ENCODE measurements at regions not wholly inside any gene's neighbourhood (a gene's known extent, or its start where the extent isn't known, plus 50 kb on each side); places are given as distances from the start of the nearest gene placed in this dataset.

DNA sequence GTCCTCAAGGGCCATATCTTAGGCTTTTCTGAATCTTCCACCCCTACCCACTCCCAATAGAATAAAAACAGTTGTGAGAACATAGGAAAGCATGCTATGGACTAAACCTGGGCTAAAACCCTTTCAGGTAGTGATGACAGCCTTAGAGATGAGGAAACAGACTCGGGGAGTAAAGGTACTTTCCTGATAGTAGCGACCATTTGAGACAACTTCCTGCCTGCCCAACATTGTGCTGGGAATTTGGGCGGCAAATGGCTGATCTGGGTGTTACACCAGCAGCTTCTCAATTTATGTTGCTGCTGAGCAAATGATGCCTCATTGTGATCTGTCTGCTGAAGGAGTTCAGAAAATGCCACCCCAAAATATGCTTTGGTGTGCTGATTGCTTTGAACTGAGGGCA is 66.6 kb downstream of the TMEM17 start:
- ChIA-PET CTCF (ENCODE audit: low intra/inter-chr PET ratio) (no interaction called here), POLR2A (no interaction called here)
- H2AFZ ChIP-seq (ENCODE audit: low read depth, low read length), result no peak overlapping the region
- FAIRE-seq, result no peak
- H4K20me1 ChIP-seq (replicated peaks; ENCODE audit: control insufficient read depth, insufficient read depth, low read length), result no peaks in the 10 kb centered on the region
- H3K4me2 ChIP-seq (ENCODE audit: insufficient read depth, low read length), result no peak overlapping the region
- H3K79me2 ChIP-seq (ENCODE audit: control insufficient read depth, insufficient read depth, low read length), result no peaks in the 10 kb centered on the region
- no peak overlapping the region for H3K4me3 ChIP-seq
- no peaks in the 10 kb centered on the region for H3K9me3 ChIP-seq (replicated peaks; ENCODE audit: control insufficient read depth, insufficient read depth, low read depth, low read length)
- BruUV-seq (replicated peaks), result no TSS peak
- peaks cover 0 to 18% of the 10 kb centered on the region in 2 experiments; a peak in 1 of 5 replicates for H3K27me3 ChIP-seq (ENCODE audit: control insufficient read depth in 2 of 2, insufficient read depth in 2 of 2, low read length in 2 of 2)
- no peaks in the 10 kb centered on the region for H3K36me3 ChIP-seq (ENCODE audit: control insufficient read depth, insufficient read depth, low read length)
- DNase-seq (ENCODE audit: extremely low read depth in 1 of 4, low spot score in 3 of 4), result no peak
- TF ChIP-seq POLR2H (tag; IDR thresholded peaks at IDR 0.05; ENCODE audit: low read depth), result no peak
- TF ChIP-seq MAZ (CRISPR knock-in tag; conservative IDR thresholded peaks at IDR 0.05 in 1 of 2, IDR thresholded peaks at IDR 0.05 in 1 of 2), result no peak
- intact Hi-C loops (cut with micrococcal nuclease) (no loop called here), in situ Hi-C loops (cut with MboI) (no loop called here)
- H3K4me1 ChIP-seq (replicated peaks in 1 of 2; ENCODE audit: control insufficient read depth in 2 of 2, insufficient read depth in 2 of 2, low read length in 2 of 2), result no peaks in the 10 kb centered on the region; a peak in 1 of 5 replicates
- no peak overlapping the region for H3K9ac ChIP-seq (ENCODE audit: insufficient read depth in 1 of 2, low read depth in 2 of 2, low read length in 2 of 2)
- no peak for ATAC-seq
- no peaks in the 10 kb centered on the region for H3K9me1 ChIP-seq (ENCODE audit: control insufficient read depth, insufficient read depth, low read length)
- 5% methylated on average over 3 of the region's 3 CpGs for WGBS (ENCODE audit: insufficient coverage, low coverage, missing lambda C conversion rate)
- H3K27ac ChIP-seq (ENCODE audit: extremely low read depth, low read depth, low read length), result no peak overlapping the region

DNA sequence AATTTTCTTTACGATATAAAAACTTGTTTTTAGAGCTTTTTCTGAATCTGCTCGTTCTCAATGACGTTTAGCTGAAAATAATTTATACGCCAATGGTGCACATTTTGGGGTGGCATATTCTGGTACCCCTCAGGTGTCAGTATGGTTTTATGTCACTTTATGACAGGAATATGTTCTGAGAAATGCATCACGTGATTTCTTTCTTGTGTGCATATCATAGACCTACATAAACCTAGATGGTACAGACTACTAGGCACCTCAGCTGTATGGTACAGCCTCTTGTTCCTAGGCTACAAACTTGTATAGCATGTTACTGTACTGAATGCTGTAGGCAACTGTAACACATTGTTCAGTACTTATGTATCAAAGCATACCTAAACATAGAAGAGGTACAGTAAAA is 68.2 kb downstream of the TMEM17 start:
- Histone ChIP-seq H3K27me3 (ENCODE audit: control insufficient read depth in 2 of 2, insufficient read depth in 2 of 2, low read length in 2 of 2) (peaks cover 0 to 12% of the 10 kb centered on the region in 2 experiments; a peak in 1 of 5 replicates), H3K4me2 (ENCODE audit: insufficient read depth, low read length) (no peak overlapping the region), H2AFZ (ENCODE audit: low read depth, low read length) (no peak overlapping the region), H3K36me3 (ENCODE audit: control insufficient read depth, insufficient read depth, low read length) (no peaks in the 10 kb centered on the region), H3K9ac (ENCODE audit: insufficient read depth in 1 of 2, low read depth in 2 of 2, low read length in 2 of 2) (no peak overlapping the region), H3K4me3 (no peak overlapping the region), H3K27ac (ENCODE audit: extremely low read depth, low read depth, low read length) (no peak overlapping the region), H3K79me2 (ENCODE audit: control insufficient read depth, insufficient read depth, low read length) (no peaks in the 10 kb centered on the region), H3K9me3 (replicated peaks; ENCODE audit: control insufficient read depth, insufficient read depth, low read depth, low read length) (no peaks in the 10 kb centered on the region), H3K4me1 (replicated peaks in 1 of 2; ENCODE audit: control insufficient read depth in 2 of 2, insufficient read depth in 2 of 2, low read length in 2 of 2) (no peaks in the 10 kb centered on the region), H3K9me1 (ENCODE audit: control insufficient read depth, insufficient read depth, low read length) (no peaks in the 10 kb centered on the region), H4K20me1 (replicated peaks; ENCODE audit: control insufficient read depth, insufficient read depth, low read length) (no peaks in the 10 kb centered on the region)
- POLR2A ChIA-PET, result no interaction called here
- CTCF ChIA-PET (ENCODE audit: low intra/inter-chr PET ratio), result no interaction called here
- DNase-seq (ENCODE audit: extremely low read depth in 1 of 4, low spot score in 3 of 4), result no peak
- no peak for ATAC-seq
- peak; percentile 42 for FAIRE-seq
- no TSS peak for BruUV-seq (replicated peaks)
- intact Hi-C loops (cut with micrococcal nuclease), result no loop called here
- 13% methylated on average over 5 of the region's 5 CpGs for WGBS (ENCODE audit: insufficient coverage, low coverage, missing lambda C conversion rate)
- in situ Hi-C loops (cut with MboI), result no loop called here
- TF ChIP-seq PHF20 (IDR thresholded peaks at IDR 0.05; ENCODE audit: partially characterized antibody) (no peak), PTBP1 (IDR thresholded peaks at IDR 0.05; ENCODE audit: low read depth, low read length) (no peak), CHCHD3 (CRISPR knock-in tag; IDR thresholded peaks at IDR 0.05) (no peak), ZC3H11A (IDR thresholded peaks at IDR 0.05; ENCODE audit: low read depth, low read length) (no peak), BRD4 (IDR thresholded peaks at IDR 0.05) (no peak), CREBBP (IDR thresholded peaks at IDR 0.05; ENCODE audit: low read depth, low read length) (no peak), ZNF239 (CRISPR knock-in tag; IDR thresholded peaks at IDR 0.05) (no peak), GTF2A2 (tag; IDR thresholded peaks at IDR 0.05) (no peak), CC2D1A (IDR thresholded peaks at IDR 0.05) (no peak), MEF2A (IDR thresholded peaks at IDR 0.05; ENCODE audit: control insufficient read depth, low read depth, low read length) (no peak), TOE1 (IDR thresholded peaks at IDR 0.05; ENCODE audit: borderline replicate concordance) (peak; percentile 38; the same call in 1 of the 2 replicates), TOE1 (CRISPR knock-in tag; IDR thresholded peaks at IDR 0.05; ENCODE audit: borderline replicate concordance, low read depth) (no peak), SMAD2 (IDR thresholded peaks at IDR 0.05; ENCODE audit: low read depth, low read length) (no peak), ZNF282 (CRISPR knock-in tag; IDR thresholded peaks at IDR 0.05) (no peak)
- TF ChIP-seq, protein P1, sequence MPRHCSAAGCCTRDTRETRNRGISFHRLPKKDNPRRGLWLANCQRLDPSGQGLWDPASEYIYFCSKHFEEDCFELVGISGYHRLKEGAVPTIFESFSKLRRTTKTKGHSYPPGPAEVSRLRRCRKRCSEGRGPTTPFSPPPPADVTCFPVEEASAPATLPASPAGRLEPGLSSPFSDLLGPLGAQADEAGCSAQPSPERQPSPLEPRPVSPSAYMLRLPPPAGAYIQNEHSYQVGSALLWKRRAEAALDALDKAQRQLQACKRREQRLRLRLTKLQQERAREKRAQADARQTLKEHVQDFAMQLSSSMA (CRISPR knock-in tag; IDR thresholded peaks at IDR 0.05), result no peak
- TF ChIP-seq, protein P2, sequence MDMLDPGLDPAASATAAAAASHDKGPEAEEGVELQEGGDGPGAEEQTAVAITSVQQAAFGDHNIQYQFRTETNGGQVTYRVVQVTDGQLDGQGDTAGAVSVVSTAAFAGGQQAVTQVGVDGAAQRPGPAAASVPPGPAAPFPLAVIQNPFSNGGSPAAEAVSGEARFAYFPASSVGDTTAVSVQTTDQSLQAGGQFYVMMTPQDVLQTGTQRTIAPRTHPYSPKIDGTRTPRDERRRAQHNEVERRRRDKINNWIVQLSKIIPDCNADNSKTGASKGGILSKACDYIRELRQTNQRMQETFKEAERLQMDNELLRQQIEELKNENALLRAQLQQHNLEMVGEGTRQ (CRISPR knock-in tag; IDR thresholded peaks at IDR 0.05), result peak; percentile 16; the same call in 1 of the 2 replicates
